ENCODE measurements at regions not wholly inside any gene's neighbourhood (a gene's known extent, or its start where the extent isn't known, plus 50 kb on each side); places are given as distances from the start of the nearest gene placed in this dataset.
"Not testable (repeated sequence)": the region's sequence is repeated elsewhere in the genome, so short reads cannot be mapped to it uniquely, and the experiment has no call there.

DNA sequence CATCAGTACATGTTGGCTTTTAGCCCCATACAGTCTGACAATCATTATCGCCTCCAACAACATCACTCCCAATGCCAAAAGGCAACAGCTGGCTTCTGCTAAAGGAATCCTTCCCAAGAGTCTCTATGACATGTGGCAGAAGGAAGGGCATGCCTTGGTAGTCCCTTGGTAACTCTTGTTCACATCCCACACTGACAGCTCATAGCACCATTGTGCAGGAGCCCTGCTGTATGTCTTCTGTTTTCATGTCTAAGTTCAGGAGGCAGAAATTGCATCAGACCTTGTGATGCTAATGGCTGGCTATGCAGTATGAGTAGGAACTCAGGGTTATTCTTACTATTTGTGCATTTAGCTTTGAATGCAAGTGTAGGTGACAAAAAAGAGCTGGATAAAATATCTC lies 392.1 kb downstream of the PTH2R start:
- H3K27ac ChIP-seq (ENCODE audit: low read length): no peak overlapping the region
- WGBS (ENCODE audit: insufficient coverage, insufficient read length): no CpG with 5 or more reads among the region's 1 CpG
- no peaks in the 10 kb centered on the region for H3K4me1 ChIP-seq (ENCODE audit: control insufficient read depth, insufficient read depth, low read length)
- DNase-seq (ENCODE audit: low read depth, low spot score): no peak
- no peaks in the 10 kb centered on the region for H3K9me3 ChIP-seq (ENCODE audit: control insufficient read depth, insufficient read depth, low read length)
- H3K4me3 ChIP-seq (ENCODE audit: low read length): no peak overlapping the region
- H3K27me3 ChIP-seq (ENCODE audit: control insufficient read depth, insufficient read depth, low read length): no peaks in the 10 kb centered on the region
- no peaks in the 10 kb centered on the region for H3K36me3 ChIP-seq (ENCODE audit: control insufficient read depth, insufficient read depth, low read length)

DNA sequence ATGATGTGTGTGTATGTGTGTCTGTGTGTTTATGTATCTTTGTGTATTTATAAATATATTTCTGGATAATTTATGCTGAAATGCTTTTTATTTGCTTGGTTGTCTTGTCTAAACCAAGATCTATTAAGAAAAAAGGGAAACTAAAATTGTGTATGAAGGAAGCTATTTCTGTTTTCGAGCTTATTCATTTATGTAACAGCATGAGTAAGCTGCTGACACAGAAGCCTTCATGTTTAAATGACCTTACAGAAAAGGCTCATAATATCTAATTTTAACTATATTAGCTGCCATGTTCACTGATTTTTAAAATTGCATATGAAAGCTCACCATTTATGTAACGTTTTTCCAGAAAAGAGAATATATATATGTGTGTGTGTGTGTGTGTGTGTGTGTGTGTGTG lies 392.8 kb downstream of the PTH2R start:
- H3K36me3 ChIP-seq (ENCODE audit: control insufficient read depth, insufficient read depth, low read length): no peaks in the 10 kb centered on the region
- WGBS (ENCODE audit: insufficient coverage, insufficient read length): no CpG with 5 or more reads among the region's 2 CpGs
- H3K27me3 ChIP-seq (ENCODE audit: control insufficient read depth, insufficient read depth, low read length): no peaks in the 10 kb centered on the region
- H3K4me3 ChIP-seq (ENCODE audit: low read length): no peak overlapping the region
- DNase-seq (ENCODE audit: low read depth, low spot score): no peak
- no peak overlapping the region for H3K27ac ChIP-seq (ENCODE audit: low read length)
- H3K4me1 ChIP-seq (ENCODE audit: control insufficient read depth, insufficient read depth, low read length): no peaks in the 10 kb centered on the region
- no peaks in the 10 kb centered on the region for H3K9me3 ChIP-seq (ENCODE audit: control insufficient read depth, insufficient read depth, low read length)

- H3K27me3 ChIP-seq (ENCODE audit: control insufficient read depth, insufficient read depth, low read length); H3K4me3 ChIP-seq (ENCODE audit: low read length); DNase-seq (ENCODE audit: low read depth, low spot score); H3K36me3 ChIP-seq (ENCODE audit: control insufficient read depth, insufficient read depth, low read length); H3K27ac ChIP-seq (ENCODE audit: low read length); H3K4me1 ChIP-seq (ENCODE audit: control insufficient read depth, insufficient read depth, low read length); H3K9me3 ChIP-seq (ENCODE audit: control insufficient read depth, insufficient read depth, low read length): not testable (repeated sequence)
- no CpG with 5 or more reads among the region's 12 CpGs for WGBS (ENCODE audit: insufficient coverage, insufficient read length)
Measured at GRCh38 chr2:208800887-208801286, 394.3 kb downstream of the PTH2R start.

GRCh38 chr2:208807756-208808155 lies 401.2 kb downstream of the PTH2R start:
- no CpG with 5 or more reads among the region's 2 CpGs for WGBS (ENCODE audit: insufficient coverage, insufficient read length)
- Histone ChIP-seq H3K4me1 (ENCODE audit: control insufficient read depth, insufficient read depth, low read length) (no peaks in the 10 kb centered on the region), H3K36me3 (ENCODE audit: control insufficient read depth, insufficient read depth, low read length) (no peaks in the 10 kb centered on the region), H3K27ac (ENCODE audit: low read length) (no peak overlapping the region), H3K4me3 (ENCODE audit: low read length) (no peak overlapping the region), H3K9me3 (ENCODE audit: control insufficient read depth, insufficient read depth, low read length) (no peaks in the 10 kb centered on the region), H3K27me3 (ENCODE audit: control insufficient read depth, insufficient read depth, low read length) (no peaks in the 10 kb centered on the region)
- DNase-seq (ENCODE audit: low read depth, low spot score): no peak

DNA sequence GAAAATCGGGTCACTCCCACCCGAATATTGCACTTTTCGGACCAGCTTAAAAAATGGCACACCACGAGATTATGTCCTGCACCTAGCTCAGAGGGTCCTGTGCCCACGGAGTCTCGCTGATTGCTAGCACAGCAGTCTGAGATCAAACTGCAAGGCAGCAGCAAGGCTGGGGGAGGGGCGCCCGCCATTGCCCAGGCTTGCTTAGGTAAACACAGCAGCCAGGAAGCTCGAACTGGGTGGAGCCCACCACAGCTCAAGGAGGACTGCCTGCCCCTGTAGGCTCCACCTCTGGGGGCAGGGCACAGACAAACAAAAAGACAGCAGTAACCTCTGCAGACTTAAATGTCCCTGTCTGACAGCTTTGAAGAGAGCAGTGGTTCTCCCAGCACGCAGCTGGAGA lies 405.3 kb downstream of the PTH2R start:
- not testable (repeated sequence) for H3K36me3 ChIP-seq (ENCODE audit: control insufficient read depth, insufficient read depth, low read length); DNase-seq (ENCODE audit: low read depth, low spot score); H3K4me3 ChIP-seq (ENCODE audit: low read length); H3K4me1 ChIP-seq (ENCODE audit: control insufficient read depth, insufficient read depth, low read length); H3K9me3 ChIP-seq (ENCODE audit: control insufficient read depth, insufficient read depth, low read length); H3K27me3 ChIP-seq (ENCODE audit: control insufficient read depth, insufficient read depth, low read length); H3K27ac ChIP-seq (ENCODE audit: low read length)
- WGBS (ENCODE audit: insufficient coverage, insufficient read length): no CpG with 5 or more reads among the region's 10 CpGs

DNA sequence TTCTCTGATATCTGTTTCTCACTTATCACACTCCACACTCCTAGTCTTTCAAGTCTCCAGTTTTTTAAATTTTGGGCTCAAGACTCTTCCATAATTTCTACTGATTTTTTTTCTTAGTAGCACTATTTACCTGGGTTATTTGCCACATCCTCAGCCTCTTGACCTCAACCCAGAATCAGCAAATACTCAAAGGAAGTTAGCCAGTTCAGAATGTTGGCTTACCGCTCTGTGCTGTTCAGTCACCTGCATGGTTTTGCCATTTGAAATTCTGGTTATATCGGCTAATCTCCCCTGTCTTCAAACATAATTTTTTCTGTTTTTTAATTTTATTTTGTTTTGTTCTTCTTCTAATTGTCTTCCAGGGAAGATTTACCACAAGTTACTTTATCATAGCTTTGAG lies 412.6 kb downstream of the PTH2R start:
- H3K27ac ChIP-seq (ENCODE audit: low read length): no peak overlapping the region
- no CpG with 5 or more reads among the region's 2 CpGs for WGBS (ENCODE audit: insufficient coverage, insufficient read length)
- no peak for DNase-seq (ENCODE audit: low read depth, low spot score)

DNA sequence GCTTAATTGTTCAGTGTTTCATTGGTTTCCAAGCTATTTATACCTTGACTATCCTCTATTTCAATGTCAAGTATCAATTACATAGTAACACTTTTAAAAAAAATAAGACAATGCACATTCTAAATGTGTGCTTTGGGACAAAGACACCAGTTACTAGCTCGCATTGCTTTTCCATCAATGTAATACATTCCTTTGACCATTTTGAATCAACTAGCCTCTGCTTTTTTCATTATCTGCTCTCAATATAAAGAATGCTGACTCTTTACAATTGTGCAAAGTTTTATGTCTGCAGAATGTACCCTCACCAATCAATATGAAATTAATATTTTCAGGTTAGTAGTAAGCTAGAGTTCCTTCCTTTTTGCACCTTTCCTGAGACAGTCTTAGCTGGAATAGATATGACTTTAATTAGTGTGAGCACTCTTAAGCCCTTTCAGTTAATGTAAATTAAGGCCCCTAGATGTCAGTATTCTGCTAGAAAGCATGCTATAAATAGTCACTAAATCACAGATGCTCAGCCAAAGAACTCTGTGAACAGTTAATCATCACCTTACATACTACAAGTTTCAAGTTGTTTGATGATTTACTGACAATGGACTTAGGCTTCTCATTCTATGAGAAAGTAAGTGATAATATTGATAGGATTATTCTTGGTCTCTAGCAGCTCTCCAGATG lies 413.6 kb downstream of the PTH2R start:
- Histone ChIP-seq H3K4me3 (ENCODE audit: low read length) (no peak overlapping the region), H3K4me1 (ENCODE audit: control insufficient read depth, insufficient read depth, low read length) (no peaks in the 10 kb centered on the region), H3K36me3 (ENCODE audit: control insufficient read depth, insufficient read depth, low read length) (no peaks in the 10 kb centered on the region), H3K27ac (ENCODE audit: low read length) (no peak overlapping the region), H3K9me3 (ENCODE audit: control insufficient read depth, insufficient read depth, low read length) (no peaks in the 10 kb centered on the region), H3K27me3 (ENCODE audit: control insufficient read depth, insufficient read depth, low read length) (no peaks in the 10 kb centered on the region)
- WGBS (ENCODE audit: insufficient coverage, insufficient read length): no CpG with 5 or more reads among the region's 1 CpG
- no peak for DNase-seq (ENCODE audit: low read depth, low spot score)

More for the DNA sequence above, 412.6 kb downstream of the PTH2R start:
- Histone ChIP-seq H3K4me1 (ENCODE audit: control insufficient read depth, insufficient read depth, low read length) (no peaks in the 10 kb centered on the region), H3K4me3 (ENCODE audit: low read length) (no peak overlapping the region), H3K27me3 (ENCODE audit: control insufficient read depth, insufficient read depth, low read length) (no peaks in the 10 kb centered on the region), H3K36me3 (ENCODE audit: control insufficient read depth, insufficient read depth, low read length) (no peaks in the 10 kb centered on the region), H3K9me3 (ENCODE audit: control insufficient read depth, insufficient read depth, low read length) (no peaks in the 10 kb centered on the region)

DNA sequence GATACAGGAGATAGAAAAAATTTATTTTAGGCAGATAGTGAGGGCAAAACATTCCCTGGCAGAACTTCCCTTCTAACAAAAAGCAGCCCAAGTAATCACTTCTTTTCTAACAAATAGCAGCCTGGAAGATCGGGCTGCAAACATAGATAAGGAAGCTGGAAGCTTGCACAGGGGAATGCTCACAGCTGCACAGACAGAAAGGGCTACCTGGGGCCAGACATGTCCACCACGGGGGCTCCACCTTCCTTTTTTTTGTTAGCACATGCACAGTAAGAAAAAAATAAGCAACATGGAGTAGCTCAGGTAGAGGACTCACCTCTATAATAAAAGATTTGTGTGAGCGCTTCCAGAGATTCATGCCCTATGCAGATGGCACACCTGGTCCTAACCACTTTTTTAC lies 420.5 kb downstream of the PTH2R start:
- Histone ChIP-seq H3K27ac (ENCODE audit: low read length) (no peak overlapping the region), H3K4me1 (ENCODE audit: control insufficient read depth, insufficient read depth, low read length) (no peaks in the 10 kb centered on the region)
- WGBS (ENCODE audit: insufficient coverage, insufficient read length): no CpG with 5 or more reads among the region's 3 CpGs

GRCh38 chr2:208827549-208828221 lies 421.1 kb downstream of the PTH2R start:
- no peak overlapping the region for H3K27ac ChIP-seq (ENCODE audit: low read length)
- H3K4me3 ChIP-seq (ENCODE audit: low read length): no peak overlapping the region
- H3K9me3 ChIP-seq (ENCODE audit: control insufficient read depth, insufficient read depth, low read length): no peaks in the 10 kb centered on the region
- H3K36me3 ChIP-seq (ENCODE audit: control insufficient read depth, insufficient read depth, low read length): no peaks in the 10 kb centered on the region
- DNase-seq (ENCODE audit: low read depth, low spot score): no peak
- no peaks in the 10 kb centered on the region for H3K4me1 ChIP-seq (ENCODE audit: control insufficient read depth, insufficient read depth, low read length)
- no CpG with 5 or more reads among the region's 4 CpGs for WGBS (ENCODE audit: insufficient coverage, insufficient read length)
- no peaks in the 10 kb centered on the region for H3K27me3 ChIP-seq (ENCODE audit: control insufficient read depth, insufficient read depth, low read length)

More for the DNA sequence above, 420.5 kb downstream of the PTH2R start:
- H3K36me3 ChIP-seq (ENCODE audit: control insufficient read depth, insufficient read depth, low read length): no peaks in the 10 kb centered on the region
- H3K9me3 ChIP-seq (ENCODE audit: control insufficient read depth, insufficient read depth, low read length): no peaks in the 10 kb centered on the region
- no peak overlapping the region for H3K4me3 ChIP-seq (ENCODE audit: low read length)
- DNase-seq (ENCODE audit: low read depth, low spot score): no peak
- H3K27me3 ChIP-seq (ENCODE audit: control insufficient read depth, insufficient read depth, low read length): no peaks in the 10 kb centered on the region

DNA sequence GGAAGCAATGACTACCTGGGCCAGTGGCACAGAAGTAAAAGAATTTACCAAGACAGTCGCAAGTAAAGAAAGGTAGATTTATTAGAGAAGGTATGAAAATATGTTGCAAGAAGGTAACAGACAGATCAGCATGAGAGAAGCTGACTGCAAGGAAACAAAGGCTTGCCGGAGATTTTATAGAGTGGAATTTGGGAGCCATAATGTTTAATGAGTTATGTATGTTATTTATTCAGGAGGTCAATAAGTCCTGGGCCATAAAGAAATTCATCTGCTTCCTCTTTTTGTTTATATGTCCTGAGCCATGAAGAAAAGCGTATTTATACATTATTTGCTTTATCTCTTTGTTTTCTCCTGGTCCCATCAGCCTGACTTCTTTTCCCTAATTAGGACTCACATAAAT lies 423.6 kb downstream of the PTH2R start:
- WGBS (ENCODE audit: insufficient coverage, insufficient read length): no CpG with 5 or more reads among the region's 3 CpGs
- H3K9me3 ChIP-seq (ENCODE audit: control insufficient read depth, insufficient read depth, low read length): no peaks in the 10 kb centered on the region
- no peaks in the 10 kb centered on the region for H3K27me3 ChIP-seq (ENCODE audit: control insufficient read depth, insufficient read depth, low read length)
- H3K4me3 ChIP-seq (ENCODE audit: low read length): no peak overlapping the region
- DNase-seq (ENCODE audit: low read depth, low spot score): no peak
- H3K36me3 ChIP-seq (ENCODE audit: control insufficient read depth, insufficient read depth, low read length): no peaks in the 10 kb centered on the region
- H3K4me1 ChIP-seq (ENCODE audit: control insufficient read depth, insufficient read depth, low read length): no peaks in the 10 kb centered on the region
- no peak overlapping the region for H3K27ac ChIP-seq (ENCODE audit: low read length)

GRCh38 chr2:208847651-208848050 lies 441.1 kb downstream of the PTH2R start:
- H3K27ac ChIP-seq (ENCODE audit: low read length): no peak overlapping the region
- no peaks in the 10 kb centered on the region for H3K27me3 ChIP-seq (ENCODE audit: control insufficient read depth, insufficient read depth, low read length)
- no CpG with 5 or more reads among the region's 1 CpG for WGBS (ENCODE audit: insufficient coverage, insufficient read length)
- H3K4me3 ChIP-seq (ENCODE audit: low read length): no peak overlapping the region
- 0 out of 2 replicates have a peak, but pooled peaks cover 2% of the 10 kb centered on the region for H3K9me3 ChIP-seq (ENCODE audit: control insufficient read depth, insufficient read depth, low read length)
- no peaks in the 10 kb centered on the region for H3K4me1 ChIP-seq (ENCODE audit: control insufficient read depth, insufficient read depth, low read length)
- no peaks in the 10 kb centered on the region for H3K36me3 ChIP-seq (ENCODE audit: control insufficient read depth, insufficient read depth, low read length)
- no peak for DNase-seq (ENCODE audit: low read depth, low spot score)
